ENCODE measurements at regions not wholly inside any gene's neighbourhood (a gene's known extent, or its start where the extent isn't known, plus 50 kb on each side); places are given as distances from the start of the nearest gene placed in this dataset.

- POLR2A ChIA-PET: no interaction called here
- CTCF ChIA-PET: no interaction called here
- H3K27me3 ChIP-seq (ENCODE audit: insufficient read depth): no peaks in the 10 kb centered on the region
These were observed 231.6 kb downstream of the SOX2 start for GRCh38 chr3:181943285-181943684.

More at GRCh38 chr3:181943285-181943684, 231.6 kb downstream of the SOX2 start:
- 46% methylated on average over 6 of the region's 6 CpGs for WGBS (ENCODE audit: low lambda C conversion rate)
- Histone ChIP-seq H3K27ac (ENCODE audit: low read depth in 2 of 2, low read length in 1 of 2) (no peak overlapping the region), H3F3A (replicated peaks; ENCODE audit: insufficient read depth) (no peaks in the 10 kb centered on the region), H4K20me1 (ENCODE audit: insufficient read depth) (no peaks in the 10 kb centered on the region), H3K79me2 (ENCODE audit: insufficient read depth) (no peaks in the 10 kb centered on the region), H3K4me1 (ENCODE audit: control insufficient read depth in 1 of 2, insufficient read depth in 2 of 2, low read depth in 1 of 2, low read length in 1 of 2) (peaks cover 0 to 6% of the 10 kb centered on the region in 2 experiments; a peak in 3 of 4 replicates), H3K9me3 (no peaks in the 10 kb centered on the region), H3K36me3 (replicated peaks in 1 of 2; ENCODE audit: control insufficient read depth in 1 of 2, insufficient read depth in 2 of 2, low read length in 1 of 2) (no peaks in the 10 kb centered on the region), H3K4me2 (no peak overlapping the region), H3K9ac (no peak overlapping the region), H3K9me2 (no peaks in the 10 kb centered on the region), H2AFZ (ENCODE audit: low read depth) (no peak overlapping the region), H3K4me3 (ENCODE audit: low read depth in 2 of 2, low read length in 1 of 2) (no peak overlapping the region)
- no peak for TF ChIP-seq RFX5 (IDR thresholded peaks at IDR 0.05; ENCODE audit: low read length)
- TF ChIP-seq RCOR1 (IDR thresholded peaks at IDR 0.05; ENCODE audit: low read length): no peak
- TF ChIP-seq REST (IDR thresholded peaks at IDR 0.05; ENCODE audit: low read depth, low read length): no peak
- no peak for TF ChIP-seq ELF1 (IDR thresholded peaks at IDR 0.05)
- no peak for TF ChIP-seq FOXJ3 (CRISPR knock-in tag; IDR thresholded peaks at IDR 0.05)
- TF ChIP-seq IRF3 (IDR thresholded peaks at IDR 0.05; ENCODE audit: low read depth, low read length): no peak
- TF ChIP-seq CHD2 (IDR thresholded peaks at IDR 0.05; ENCODE audit: low read length, partially characterized antibody): no peak
- TF ChIP-seq GATA2 (CRISPR knock-in tag; IDR thresholded peaks at IDR 0.05): no peak
- TF ChIP-seq SIN3A (IDR thresholded peaks at IDR 0.05; ENCODE audit: borderline replicate concordance, low read depth, low read length): no peak
- TF ChIP-seq CTCF (IDR thresholded peaks at IDR 0.05): no peak
- no peak for DNase-seq

Data from SK-N-SH (cell line).